ENCODE measurements at regions not wholly inside any gene's neighbourhood (a gene's known extent, or its start where the extent isn't known, plus 50 kb on each side); places are given as distances from the start of the nearest gene placed in this dataset.

DNA sequence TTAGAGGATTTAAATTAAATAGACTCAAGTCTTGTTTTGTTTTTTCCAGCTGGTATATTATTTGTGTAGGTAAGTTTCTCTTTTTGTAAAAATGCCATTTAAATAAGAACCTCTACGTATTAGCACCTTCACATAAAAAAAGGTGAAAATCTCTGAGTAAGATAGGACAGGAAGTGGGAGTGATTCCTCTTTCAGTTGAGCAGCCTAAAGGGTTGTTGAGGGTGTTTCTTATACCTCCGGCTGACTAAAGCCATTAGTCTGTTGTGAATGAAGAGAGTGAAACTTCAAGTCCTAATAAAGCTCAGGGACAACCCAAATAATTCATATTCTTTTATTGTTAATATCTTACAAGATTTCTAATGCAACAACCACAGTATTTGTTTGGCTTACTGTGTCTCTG is 188.7 kb downstream of the CHRM3 start:
- Mint-ChIP-seq H3K9me3 (no peaks in the 10 kb centered on the region), H3K27me3 (no peaks in the 10 kb centered on the region), H3K4me1 (no peaks in the 10 kb centered on the region), H3K4me3 (no peak overlapping the region), H3K36me3 (ENCODE audit: insufficient read depth) (no peaks in the 10 kb centered on the region), H3K27ac (ENCODE audit: low read depth) (peak overlapping the region; percentile 35)
- DNase-seq (ENCODE audit: low spot score in 2 of 2) (no peak), ATAC-seq (replicated peaks; ENCODE audit: extremely low read depth, poor library complexity, severe bottlenecking) (no peak)

DNA sequence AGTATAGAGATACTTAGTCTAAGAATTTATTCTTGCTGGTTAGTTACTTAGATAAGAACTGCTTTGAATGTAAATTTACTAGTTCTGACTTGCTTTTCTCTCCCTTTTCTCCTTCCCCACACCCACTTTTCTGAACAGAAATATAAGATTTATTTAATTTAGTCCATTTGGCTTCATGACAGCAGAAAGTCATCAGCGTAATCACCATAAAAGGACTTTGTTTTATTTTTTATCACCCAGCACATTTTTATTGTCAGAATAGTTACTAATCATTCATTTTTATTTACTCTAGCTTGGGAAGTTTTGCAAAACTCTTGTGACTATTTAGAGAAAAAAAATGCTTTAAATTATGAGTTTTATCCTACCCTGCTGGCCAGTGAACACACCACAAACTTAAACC is 197.2 kb downstream of the CHRM3 start:
- Mint-ChIP-seq H3K4me3 (no peak overlapping the region), H3K36me3 (ENCODE audit: insufficient read depth) (no peaks in the 10 kb centered on the region), H3K4me1 (no peaks in the 10 kb centered on the region), H3K27me3 (no peaks in the 10 kb centered on the region), H3K27ac (ENCODE audit: low read depth) (no peak overlapping the region), H3K9me3 (no peaks in the 10 kb centered on the region)
- no peak for DNase-seq (ENCODE audit: low spot score in 2 of 2)
- ATAC-seq (replicated peaks; ENCODE audit: extremely low read depth, poor library complexity, severe bottlenecking), result no peak

DNA sequence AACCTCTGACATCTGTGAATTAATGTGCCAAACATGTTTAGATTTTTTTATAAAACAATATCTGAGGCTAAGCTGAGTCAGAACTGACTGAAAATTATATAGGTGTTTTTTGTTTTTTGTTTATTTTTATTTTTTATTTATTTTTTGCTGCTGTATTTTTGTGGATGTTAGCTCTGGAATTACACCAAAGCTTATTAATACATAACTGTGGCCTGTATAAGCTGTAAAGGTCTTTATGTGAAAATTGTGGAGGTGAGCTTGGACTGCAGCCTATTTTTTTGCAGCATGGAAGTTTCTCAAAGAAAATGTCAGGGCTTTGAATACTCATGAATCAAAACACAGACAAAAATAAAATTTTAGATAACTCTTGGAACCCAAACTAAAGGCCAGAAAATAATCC is 199.8 kb downstream of the CHRM3 start:
- H3K36me3 Mint-ChIP-seq (ENCODE audit: insufficient read depth), result no peaks in the 10 kb centered on the region
- no peaks in the 10 kb centered on the region for H3K9me3 Mint-ChIP-seq
- no peak overlapping the region for H3K4me3 Mint-ChIP-seq
- H3K4me1 Mint-ChIP-seq, result no peaks in the 10 kb centered on the region
- H3K27ac Mint-ChIP-seq (ENCODE audit: low read depth), result no peak overlapping the region
- no peaks in the 10 kb centered on the region for H3K27me3 Mint-ChIP-seq
- DNase-seq (ENCODE audit: low spot score in 2 of 2) (no peak), ATAC-seq (replicated peaks; ENCODE audit: extremely low read depth, poor library complexity, severe bottlenecking) (no peak)

DNA sequence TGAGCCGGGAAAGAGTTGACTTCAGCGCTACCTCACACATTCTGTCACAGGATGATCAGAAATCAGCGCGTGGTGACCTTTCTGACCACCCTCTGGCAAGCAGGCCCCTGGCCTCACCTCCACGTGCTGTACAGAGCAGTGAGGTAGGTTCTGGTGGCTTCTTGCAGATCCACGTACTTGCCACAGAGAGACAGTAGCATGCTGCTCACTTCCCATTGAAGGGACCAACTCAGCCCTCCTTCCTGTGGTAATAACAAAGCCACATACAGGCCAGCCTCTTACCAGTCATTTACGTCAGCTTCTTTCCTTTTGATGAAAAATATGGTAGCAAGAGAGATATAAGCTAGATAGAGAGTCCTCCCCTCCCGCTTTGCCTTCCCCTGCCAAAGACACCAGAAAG is 200.7 kb downstream of the CHRM3 start:
- no peaks in the 10 kb centered on the region for H3K27me3 Mint-ChIP-seq
- H3K9me3 Mint-ChIP-seq, result no peaks in the 10 kb centered on the region
- DNase-seq (ENCODE audit: low spot score in 2 of 2), result peak in 1 of 2 donors; percentile 14
- no peaks in the 10 kb centered on the region for H3K36me3 Mint-ChIP-seq (ENCODE audit: insufficient read depth)
- ATAC-seq (replicated peaks; ENCODE audit: extremely low read depth, poor library complexity, severe bottlenecking), result peak; percentile 88
- H3K27ac Mint-ChIP-seq (ENCODE audit: low read depth), result no peak overlapping the region
- no peak overlapping the region for H3K4me3 Mint-ChIP-seq
- no peaks in the 10 kb centered on the region for H3K4me1 Mint-ChIP-seq

DNA sequence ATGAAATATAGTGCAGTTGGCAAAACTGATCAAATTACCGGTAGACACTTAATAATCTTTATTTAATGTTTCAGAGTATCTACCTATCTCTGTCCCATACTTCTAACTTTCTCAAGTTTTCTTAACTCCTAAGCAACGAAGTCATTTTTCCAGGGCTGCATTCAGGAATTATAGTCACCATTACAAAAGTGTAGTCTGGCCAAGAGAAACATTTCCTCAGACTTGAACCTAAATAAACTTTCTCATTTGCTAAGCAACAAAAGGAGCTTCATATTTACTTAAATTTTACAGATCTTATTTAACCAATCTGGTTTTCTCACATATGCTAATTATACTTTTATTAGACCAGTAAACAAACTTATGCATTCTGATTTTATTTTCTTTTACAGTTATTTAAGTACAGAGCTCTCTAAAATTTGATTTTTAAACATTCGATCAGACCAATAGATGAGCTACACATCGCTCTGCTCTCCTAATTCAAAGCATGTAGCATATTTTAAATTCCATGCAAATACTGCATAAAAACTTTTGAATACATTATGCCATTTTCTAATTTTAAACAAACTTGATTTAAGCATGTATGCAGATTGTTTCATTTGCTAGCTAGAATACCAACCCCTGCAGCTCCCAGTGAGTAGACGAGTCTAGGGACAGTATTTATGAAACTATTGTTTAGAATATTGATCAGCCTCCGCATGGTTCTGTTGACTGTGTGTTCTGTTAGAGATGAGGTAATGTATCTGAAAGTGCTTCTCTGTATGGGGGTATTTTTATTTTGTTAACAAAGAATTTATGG is 201.4 kb downstream of the CHRM3 start:
- no peak for DNase-seq (ENCODE audit: low spot score in 2 of 2)
- H3K4me3 Mint-ChIP-seq, result no peak overlapping the region
- H3K27me3 Mint-ChIP-seq, result no peaks in the 10 kb centered on the region
- no peak overlapping the region for H3K27ac Mint-ChIP-seq (ENCODE audit: low read depth)
- no peak for ATAC-seq (replicated peaks; ENCODE audit: extremely low read depth, poor library complexity, severe bottlenecking)
- H3K4me1 Mint-ChIP-seq, result no peaks in the 10 kb centered on the region
- no peaks in the 10 kb centered on the region for H3K9me3 Mint-ChIP-seq
- no peaks in the 10 kb centered on the region for H3K36me3 Mint-ChIP-seq (ENCODE audit: insufficient read depth)

DNA sequence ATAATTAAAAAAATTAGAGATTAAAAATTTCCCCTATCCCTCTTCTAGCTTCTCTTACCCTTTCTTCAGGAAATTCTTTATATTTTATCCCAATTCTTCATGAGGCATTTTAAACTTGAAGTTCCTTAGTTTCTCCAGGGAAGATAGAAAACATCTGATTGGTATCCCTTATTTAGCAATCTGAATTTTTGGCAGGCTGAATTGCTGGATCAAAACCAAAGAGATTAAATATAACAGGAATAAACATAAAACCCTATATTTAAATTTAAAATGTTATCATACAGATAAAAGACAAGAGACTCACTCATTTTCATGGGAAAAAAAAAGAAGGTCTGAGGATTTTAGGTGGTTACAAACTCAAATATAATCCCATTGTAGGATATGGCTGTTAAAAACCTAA is 204.2 kb downstream of the CHRM3 start:
- Mint-ChIP-seq H3K27ac (ENCODE audit: low read depth) (no peak overlapping the region), H3K36me3 (ENCODE audit: insufficient read depth) (no peaks in the 10 kb centered on the region), H3K4me1 (no peaks in the 10 kb centered on the region), H3K4me3 (no peak overlapping the region), H3K9me3 (no peaks in the 10 kb centered on the region), H3K27me3 (no peaks in the 10 kb centered on the region)
- ATAC-seq (replicated peaks; ENCODE audit: extremely low read depth, poor library complexity, severe bottlenecking) (no peak), DNase-seq (ENCODE audit: low spot score in 2 of 2) (no peak)

DNA sequence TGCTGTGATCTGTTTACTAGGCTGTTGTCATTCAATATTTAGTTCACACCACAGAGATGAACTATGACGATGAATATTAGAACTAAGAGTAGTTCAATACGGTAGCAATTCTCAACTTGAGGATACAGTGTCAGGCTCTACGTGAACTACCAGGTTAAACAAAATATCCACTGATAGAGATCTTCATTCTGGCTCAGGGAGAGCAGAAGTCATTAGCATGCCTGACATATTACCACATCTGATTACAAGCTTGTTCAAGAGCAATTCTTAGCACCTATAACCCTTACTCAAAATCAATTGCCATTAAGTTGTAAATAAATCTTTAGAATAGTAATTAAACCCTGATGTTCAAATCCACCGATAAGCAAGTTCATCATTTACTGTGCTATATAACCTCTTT is 207.2 kb downstream of the CHRM3 start:
- H3K27me3 Mint-ChIP-seq, result no peaks in the 10 kb centered on the region
- H3K36me3 Mint-ChIP-seq (ENCODE audit: insufficient read depth), result no peaks in the 10 kb centered on the region
- no peaks in the 10 kb centered on the region for H3K4me1 Mint-ChIP-seq
- ATAC-seq (replicated peaks; ENCODE audit: extremely low read depth, poor library complexity, severe bottlenecking) (no peak), DNase-seq (ENCODE audit: low spot score in 2 of 2) (no peak)
- H3K9me3 Mint-ChIP-seq, result no peaks in the 10 kb centered on the region
- H3K4me3 Mint-ChIP-seq, result no peak overlapping the region
- no peak overlapping the region for H3K27ac Mint-ChIP-seq (ENCODE audit: low read depth)

DNA sequence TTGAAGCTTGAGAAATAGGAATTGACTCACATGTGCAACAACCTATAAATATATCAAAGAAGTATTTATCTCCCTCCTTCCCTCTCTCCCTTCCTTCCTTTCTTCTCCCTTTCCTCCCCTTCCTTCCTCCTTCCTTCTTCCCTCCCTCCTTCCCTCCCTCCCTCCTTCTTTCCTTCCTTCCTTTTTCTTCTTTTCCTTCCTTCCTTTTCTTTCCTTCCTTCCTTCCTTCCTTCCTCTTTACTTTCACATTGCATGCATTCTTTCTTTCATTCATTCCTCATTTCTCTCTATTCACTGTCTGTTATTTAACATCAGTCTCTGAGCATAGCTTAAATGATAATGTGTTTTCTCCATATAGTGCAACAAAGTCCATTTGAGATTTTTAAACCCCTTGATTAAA is 214.2 kb downstream of the CHRM3 start:
- H3K27ac Mint-ChIP-seq (ENCODE audit: low read depth), result no peak overlapping the region
- H3K9me3 Mint-ChIP-seq, result peaks cover 5% of the 10 kb centered on the region
- ATAC-seq (replicated peaks; ENCODE audit: extremely low read depth, poor library complexity, severe bottlenecking) (no peak), DNase-seq (ENCODE audit: low spot score in 2 of 2) (no peak)
- no peaks in the 10 kb centered on the region for H3K4me1 Mint-ChIP-seq
- no peaks in the 10 kb centered on the region for H3K36me3 Mint-ChIP-seq (ENCODE audit: insufficient read depth)
- H3K4me3 Mint-ChIP-seq, result no peak overlapping the region
- peaks cover 2% of the 10 kb centered on the region for H3K27me3 Mint-ChIP-seq

DNA sequence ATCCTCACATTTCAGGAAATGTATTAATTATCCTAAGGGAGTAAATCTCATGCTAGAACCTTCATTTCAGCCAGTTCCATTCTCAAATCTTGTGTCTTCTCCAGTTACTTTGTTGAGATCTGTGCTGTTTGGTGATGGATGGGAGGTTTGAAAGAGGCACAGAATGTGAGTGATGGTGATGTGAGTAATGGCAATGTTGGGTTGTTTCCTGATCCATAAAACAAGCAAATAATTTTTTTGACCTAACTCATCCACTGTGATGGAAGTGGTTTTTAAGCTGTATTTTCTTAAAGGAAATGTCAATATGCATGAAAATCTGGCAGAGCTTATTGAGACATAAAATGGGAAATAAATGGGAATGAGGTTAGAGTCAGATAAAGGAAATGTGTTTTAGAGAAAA is 214.7 kb downstream of the CHRM3 start:
- ATAC-seq (replicated peaks; ENCODE audit: extremely low read depth, poor library complexity, severe bottlenecking) (no peak), DNase-seq (ENCODE audit: low spot score in 2 of 2) (no peak)
- no peak overlapping the region for H3K4me3 Mint-ChIP-seq
- no peaks in the 10 kb centered on the region for H3K36me3 Mint-ChIP-seq (ENCODE audit: insufficient read depth)
- H3K27ac Mint-ChIP-seq (ENCODE audit: low read depth), result no peak overlapping the region
- H3K9me3 Mint-ChIP-seq, result peaks cover 10% of the 10 kb centered on the region
- H3K27me3 Mint-ChIP-seq, result peaks cover 7% of the 10 kb centered on the region
- no peaks in the 10 kb centered on the region for H3K4me1 Mint-ChIP-seq

DNA sequence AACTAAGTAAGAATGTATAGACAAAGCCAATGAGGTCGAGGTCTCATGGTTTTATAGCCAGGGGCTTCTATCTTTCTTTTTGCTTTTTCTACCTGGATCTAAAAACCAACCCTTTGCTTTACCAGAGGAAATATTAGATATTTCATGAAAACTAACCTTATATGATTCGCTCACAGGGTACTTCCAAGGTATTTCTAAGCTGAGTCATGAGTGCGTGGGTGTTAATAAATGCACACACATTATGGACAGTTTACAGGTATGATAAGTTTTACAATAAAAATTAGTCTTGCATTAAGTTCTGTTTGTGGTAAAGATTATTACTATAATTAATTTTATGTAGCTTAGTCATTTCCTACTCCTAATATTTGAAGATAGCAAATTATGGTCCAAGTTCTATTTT is 217.2 kb downstream of the CHRM3 start:
- DNase-seq (ENCODE audit: low spot score in 2 of 2) (no peak), ATAC-seq (replicated peaks; ENCODE audit: extremely low read depth, poor library complexity, severe bottlenecking) (no peak)
- Mint-ChIP-seq H3K9me3 (peaks cover 10% of the 10 kb centered on the region), H3K27me3 (peaks cover 8% of the 10 kb centered on the region), H3K27ac (ENCODE audit: low read depth) (no peak overlapping the region), H3K36me3 (ENCODE audit: insufficient read depth) (no peaks in the 10 kb centered on the region), H3K4me1 (no peaks in the 10 kb centered on the region), H3K4me3 (no peak overlapping the region)

DNA sequence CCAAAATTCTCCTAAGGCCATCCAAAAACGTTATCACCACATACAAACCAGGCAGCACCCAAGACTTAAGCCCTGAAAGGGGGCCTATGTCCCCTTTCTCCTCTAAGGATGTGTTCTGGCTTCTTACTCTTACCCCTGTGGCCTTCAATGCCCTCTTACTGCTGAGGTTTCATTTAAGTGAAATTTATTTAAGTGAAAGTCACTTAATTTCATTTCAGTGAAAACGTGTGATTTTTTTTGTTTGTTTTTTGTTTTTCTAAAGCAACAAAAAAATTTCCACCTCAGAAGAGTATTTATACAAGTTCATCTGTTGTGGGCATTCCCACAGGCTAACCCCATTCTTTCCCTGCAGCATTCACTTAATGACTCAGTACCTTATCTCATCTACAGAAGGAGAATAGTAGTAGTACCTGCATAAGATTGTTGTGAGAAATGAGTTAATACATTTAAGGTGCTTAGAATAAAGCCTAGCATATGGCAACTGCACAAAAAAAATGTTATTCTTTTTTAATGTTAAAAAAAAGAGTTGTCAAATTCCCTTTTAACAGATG is 220.6 kb downstream of the CHRM3 start:
- Mint-ChIP-seq H3K9me3 (peaks cover 6% of the 10 kb centered on the region), H3K27me3 (peaks cover 8% of the 10 kb centered on the region), H3K27ac (ENCODE audit: low read depth) (no peak overlapping the region), H3K36me3 (ENCODE audit: insufficient read depth) (no peaks in the 10 kb centered on the region), H3K4me1 (no peaks in the 10 kb centered on the region), H3K4me3 (no peak overlapping the region)
- ATAC-seq (replicated peaks; ENCODE audit: extremely low read depth, poor library complexity, severe bottlenecking) (no peak), DNase-seq (ENCODE audit: low spot score in 2 of 2) (no peak)

DNA sequence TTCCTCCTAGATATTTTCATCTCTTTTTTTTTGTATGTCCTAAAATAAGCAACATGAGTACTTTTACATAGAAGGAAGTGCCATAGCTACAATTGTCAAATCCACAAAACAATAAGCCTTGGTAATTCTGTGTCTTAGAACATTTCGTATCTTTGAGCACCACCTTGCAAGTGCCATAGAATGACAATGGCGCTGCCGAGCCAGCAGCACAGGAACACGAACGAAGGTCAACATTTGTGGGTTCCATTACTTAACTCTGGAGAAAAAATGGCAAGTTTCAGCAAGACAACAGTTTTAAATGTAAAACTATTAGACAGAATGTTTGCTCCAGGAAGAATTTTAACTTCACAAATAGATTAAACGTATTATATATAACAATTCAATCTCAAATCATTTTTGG is 222.1 kb downstream of the CHRM3 start:
- no peak for DNase-seq (ENCODE audit: low spot score in 2 of 2)
- no peaks in the 10 kb centered on the region for H3K36me3 Mint-ChIP-seq (ENCODE audit: insufficient read depth)
- no peak for ATAC-seq (replicated peaks; ENCODE audit: extremely low read depth, poor library complexity, severe bottlenecking)
- peaks cover 8% of the 10 kb centered on the region for H3K27me3 Mint-ChIP-seq
- H3K27ac Mint-ChIP-seq (ENCODE audit: low read depth), result no peak overlapping the region
- H3K4me1 Mint-ChIP-seq, result no peaks in the 10 kb centered on the region
- no peak overlapping the region for H3K4me3 Mint-ChIP-seq
- H3K9me3 Mint-ChIP-seq, result peaks cover 6% of the 10 kb centered on the region

DNA sequence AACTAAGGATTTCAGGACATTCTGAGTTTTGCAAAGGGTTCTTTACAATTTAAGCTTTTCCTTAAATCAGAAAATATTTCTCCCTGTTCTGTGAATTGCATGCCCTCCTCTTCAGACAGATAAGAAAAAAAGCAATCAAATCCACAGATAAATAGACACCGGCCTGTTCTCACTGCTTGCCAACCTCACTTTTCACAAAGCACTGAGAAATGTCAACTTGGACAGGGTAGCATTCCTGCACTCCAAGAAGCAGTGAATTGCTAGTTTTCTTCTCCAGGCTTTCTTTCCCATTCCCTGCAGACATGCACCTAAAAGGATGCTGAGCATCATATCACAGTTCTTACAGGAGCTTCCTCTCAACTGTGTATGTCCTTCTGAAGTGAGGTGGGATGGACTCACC is 226.0 kb downstream of the CHRM3 start:
- Mint-ChIP-seq H3K27me3 (no peaks in the 10 kb centered on the region), H3K4me3 (no peak overlapping the region), H3K4me1 (no peaks in the 10 kb centered on the region), H3K27ac (ENCODE audit: low read depth) (no peak overlapping the region), H3K9me3 (no peaks in the 10 kb centered on the region), H3K36me3 (ENCODE audit: insufficient read depth) (no peaks in the 10 kb centered on the region)
- ATAC-seq (replicated peaks; ENCODE audit: extremely low read depth, poor library complexity, severe bottlenecking) (no peak), DNase-seq (ENCODE audit: low spot score in 2 of 2) (no peak)
